HG03442 (cell line): ENCODE measurements at regions not wholly inside any gene's neighbourhood (a gene's known extent, or its start where the extent isn't known, plus 50 kb on each side); places are given as distances from the start of the nearest gene placed in this dataset.

Experiments used
- ATAC-seq: cut with Tn5 transposase; IDR thresholded peaks from one replicate; pipeline ENCODE4 v1.9.1; 2021; ENCODE audit warnings: mild to moderate bottlenecking, moderate library complexity; ENCODE audit not compliant: unreplicated experiment

DNA sequence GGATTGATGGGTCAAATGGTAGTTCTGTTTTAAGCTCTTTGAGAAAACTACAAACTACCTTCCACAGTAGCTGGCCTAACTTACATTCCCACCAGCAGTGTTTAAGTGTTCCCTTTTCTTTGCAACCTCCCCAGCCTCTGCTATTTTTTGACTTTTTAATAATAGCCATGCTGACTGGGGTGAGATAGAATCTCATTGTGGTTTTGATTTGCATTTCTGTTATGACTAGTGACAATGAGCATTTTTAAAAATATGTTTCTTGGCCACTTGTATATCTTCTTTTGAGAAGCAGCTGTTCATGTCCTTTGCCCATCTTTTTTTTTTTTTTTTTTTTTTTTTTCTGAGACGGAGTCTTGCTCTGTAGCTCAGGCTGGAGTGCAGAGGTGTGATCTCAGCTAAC lies 155.2 kb upstream of the BMPER start:
- peak; percentile 94 for ATAC-seq

GRCh38 chr7:33751443-33751842 lies 153.9 kb upstream of the BMPER start:
- no peak for ATAC-seq

DNA sequence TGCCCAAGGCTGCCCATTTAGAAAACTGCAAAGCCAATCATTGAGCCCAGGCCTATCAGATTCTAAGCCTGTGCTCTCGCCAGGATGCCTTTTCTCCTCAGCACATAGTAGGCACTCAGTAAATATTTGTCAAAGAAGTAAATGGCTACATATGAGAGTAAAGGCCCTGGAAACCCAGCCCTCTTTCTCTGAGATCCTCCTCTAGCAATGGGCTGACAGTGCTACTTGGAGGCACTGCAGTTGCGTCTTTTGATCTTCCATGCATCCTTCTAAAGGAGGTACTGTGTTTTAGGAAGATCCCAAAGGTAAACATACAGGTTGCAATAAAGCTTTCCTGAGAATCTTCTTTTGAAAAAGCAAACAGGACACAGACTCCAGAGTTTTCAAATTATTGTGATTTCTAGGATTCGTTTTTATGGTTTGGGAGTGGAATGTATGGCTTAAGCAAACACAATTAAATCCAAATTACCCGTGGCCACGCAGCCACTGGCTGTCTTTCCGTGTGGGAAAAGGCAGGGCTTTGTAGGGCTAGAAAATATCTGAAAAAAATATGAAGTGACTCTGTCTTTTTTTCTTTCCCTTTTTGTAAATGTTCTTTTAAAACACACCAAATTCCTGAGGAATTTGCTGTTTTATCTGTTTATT lies 151.3 kb upstream of the BMPER start:
- no peak for ATAC-seq

DNA sequence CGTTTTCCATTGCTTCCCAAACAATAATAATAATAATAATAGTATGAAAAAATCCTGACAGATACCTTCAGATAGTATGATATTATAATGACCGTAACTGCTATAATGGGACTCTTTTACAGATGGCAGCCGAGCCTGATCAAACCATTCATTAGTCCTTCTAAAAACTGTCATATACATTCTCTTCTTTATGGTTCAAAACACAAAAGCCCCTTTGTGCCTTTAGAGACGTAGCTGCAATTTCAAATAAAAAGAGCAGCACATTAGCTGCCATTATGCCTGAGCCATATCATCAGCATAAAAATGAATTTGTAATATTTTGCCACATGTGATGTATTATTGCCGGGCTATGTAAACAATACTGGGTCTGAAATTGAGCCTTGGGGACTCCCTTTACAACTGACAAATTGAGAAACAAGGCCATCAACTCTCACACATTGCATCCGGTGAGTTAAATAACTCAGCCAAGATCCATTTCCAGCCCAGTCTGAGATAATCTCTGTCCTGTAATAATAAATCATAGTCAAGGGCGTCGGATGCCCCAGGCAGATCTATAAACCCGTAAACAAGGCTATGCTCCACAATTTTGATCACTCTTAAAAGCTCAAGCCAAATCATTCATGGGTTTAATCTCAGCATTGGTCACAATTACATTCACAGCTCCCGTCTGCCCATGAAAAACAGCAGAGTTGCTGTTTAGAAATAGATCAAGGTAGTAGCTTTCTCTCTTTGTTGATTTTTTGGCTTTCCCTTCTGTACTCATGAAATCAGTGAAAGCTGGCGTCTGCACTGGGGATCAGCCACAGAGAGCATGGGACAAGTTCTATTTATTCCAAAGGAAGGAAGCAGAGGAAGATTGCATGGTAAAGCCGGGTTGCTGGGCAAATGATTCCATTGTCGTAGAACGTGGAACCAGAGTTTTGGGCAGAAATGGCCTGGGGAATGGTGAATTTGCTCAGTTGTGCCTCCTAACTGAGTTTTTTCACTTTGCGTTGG lies 150.1 kb upstream of the BMPER start:
- ATAC-seq, result no peak

DNA sequence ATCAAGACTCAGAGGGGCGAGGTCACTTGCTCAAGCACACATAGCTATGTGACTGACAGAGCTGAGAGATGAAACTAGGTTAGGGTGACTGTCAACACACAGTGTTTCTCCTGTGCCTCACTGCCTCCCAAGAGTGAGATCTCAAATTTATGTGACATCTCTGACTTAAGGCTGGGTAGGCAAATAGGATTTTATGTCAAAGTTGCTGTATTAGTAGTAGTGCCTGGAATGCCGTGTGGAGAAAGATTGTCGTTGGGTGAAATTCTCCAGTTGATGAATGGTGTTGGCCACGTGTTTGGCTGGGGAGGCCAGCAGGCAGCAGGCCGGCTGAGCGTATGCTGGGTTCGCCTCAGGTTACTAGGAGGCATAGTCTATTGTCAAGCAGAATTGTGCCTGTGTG lies 148.3 kb upstream of the BMPER start:
- no peak for ATAC-seq

DNA sequence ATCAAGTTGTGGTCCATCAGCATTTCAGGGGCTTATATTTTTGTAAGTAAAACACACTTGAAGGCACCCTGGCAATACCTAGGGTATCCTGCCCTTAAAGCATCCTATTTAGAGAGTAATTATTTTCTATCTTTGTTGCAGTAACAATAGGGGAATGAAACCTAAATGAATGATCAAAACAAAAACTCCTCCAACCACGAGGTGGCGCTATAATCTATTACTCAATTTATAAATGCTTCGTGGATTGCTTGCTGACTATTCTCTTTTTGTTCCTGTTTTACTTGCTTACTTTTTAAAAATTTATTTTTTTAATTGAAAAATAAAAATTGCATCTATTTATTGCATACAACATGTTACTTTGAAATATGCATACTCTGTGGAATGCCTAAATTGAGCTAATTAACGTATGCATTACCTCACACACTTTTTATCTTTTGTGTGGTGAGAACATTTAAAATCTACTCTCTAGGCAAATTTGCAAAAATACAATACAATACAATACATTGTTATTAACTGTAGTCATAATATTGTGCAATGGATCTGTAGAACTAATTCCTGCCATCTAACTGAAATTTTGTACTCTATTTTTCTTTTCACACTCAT lies 147.7 kb upstream of the BMPER start:
- no peak for ATAC-seq

DNA sequence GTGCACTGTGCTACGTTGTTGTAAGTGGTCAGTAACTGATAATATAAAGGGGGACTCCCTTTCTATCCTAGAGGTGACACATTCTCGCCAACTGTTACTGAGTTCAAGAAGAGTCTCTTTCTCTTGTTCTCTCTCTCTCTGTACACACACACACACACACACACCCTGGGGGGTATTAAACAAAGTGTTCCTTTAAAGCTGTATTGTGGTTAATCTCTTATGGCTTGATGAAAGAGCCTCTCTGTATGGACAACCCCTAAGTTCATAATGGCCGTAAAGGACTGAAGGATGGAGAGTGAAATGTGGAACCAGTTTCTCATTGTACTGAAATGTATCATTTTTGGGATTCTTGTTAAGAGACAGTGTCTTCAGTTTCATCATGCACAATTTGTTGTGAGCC lies 145.2 kb upstream of the BMPER start:
- no peak for ATAC-seq

- no peak for ATAC-seq
Observed at GRCh38 chr7:33760834-33761233, 144.5 kb upstream of the BMPER start.

GRCh38 chr7:33761449-33762080 lies 143.8 kb upstream of the BMPER start:
- no peak for ATAC-seq

DNA sequence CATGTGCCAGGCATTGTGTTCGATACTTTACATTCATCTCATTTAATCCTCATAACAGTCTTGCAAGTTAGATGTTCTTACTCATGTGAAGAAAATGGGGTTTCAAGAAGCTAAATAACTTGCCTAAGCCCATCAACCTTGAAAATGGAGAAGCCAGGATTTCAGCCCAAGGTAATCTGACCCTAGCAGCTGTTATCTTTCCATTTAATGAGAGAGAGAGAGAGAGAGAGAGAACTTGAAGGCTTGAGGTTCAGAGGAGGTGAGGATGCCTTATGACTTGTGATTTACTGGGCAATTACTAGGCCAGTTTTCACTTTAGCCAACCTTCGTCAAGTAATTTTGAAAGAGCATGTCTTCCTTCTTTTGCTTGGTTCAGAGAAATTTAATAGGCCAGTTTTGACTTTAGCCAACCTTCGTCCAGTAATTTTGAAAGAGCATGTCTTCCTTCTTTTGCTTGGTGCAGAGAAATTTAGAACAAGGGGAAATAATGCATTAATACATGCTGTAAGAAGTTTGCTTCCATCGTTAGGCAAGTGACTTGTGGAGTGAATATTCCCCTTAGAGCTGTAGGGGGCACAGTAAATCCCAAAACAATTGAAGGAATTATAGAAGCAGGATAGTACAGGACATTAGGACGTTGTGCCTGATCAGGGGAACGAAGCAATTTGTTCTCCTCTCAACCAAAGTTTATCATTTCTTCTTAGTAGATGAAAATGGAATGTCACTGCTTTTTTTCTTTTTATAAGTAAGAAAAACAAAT lies 143.0 kb upstream of the BMPER start:
- no peak for ATAC-seq

DNA sequence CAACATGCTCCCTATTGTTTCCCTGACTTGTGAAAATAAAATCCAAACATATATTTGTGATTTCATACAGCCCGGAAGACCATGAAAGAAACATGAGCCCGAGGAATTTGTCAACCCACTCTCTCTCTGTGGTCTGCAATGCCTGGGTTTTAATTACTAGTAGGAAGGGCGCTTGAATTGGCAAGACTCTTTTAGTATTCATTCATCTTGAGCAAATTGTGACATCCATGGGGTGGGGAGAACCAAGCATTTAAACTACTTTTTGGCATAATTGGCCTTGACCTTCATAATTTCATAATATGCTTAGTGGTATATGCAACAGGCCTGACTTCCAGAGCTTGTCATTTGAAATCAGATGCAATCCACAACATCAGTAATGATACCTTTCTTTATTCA lies 142.4 kb upstream of the BMPER start:
- no peak for ATAC-seq

DNA sequence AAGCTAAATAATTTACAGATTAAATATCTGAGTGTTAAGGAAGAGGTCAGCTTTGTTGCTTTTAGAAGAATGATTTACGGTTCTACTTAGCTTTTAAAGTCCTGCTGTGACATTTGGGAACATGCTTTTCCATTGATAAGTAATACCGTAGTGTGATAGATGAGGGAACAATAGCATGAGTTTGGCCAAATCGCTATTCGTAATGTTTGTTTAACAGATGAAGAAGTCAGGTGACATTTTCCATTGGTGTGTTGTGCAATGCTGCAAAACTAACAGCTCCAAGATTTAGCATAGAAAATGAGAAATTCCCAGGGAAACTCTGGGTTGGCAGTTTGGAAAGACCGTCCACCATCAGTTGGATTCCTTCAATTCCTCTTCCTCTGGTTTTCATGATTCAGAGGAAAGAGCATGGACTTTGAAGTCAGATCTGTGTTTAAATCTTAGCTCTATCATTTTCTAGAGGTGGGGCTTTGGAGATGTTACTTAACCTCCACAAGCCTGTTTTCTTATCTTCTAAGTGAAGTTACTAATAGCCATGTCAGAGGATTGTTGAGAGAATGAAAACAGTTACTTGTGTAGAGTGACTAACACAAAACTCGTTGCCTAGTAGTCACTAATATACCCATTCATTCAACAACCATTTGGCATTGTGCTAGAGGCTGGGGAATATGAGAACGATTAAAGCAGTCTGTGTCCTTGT lies 140.4 kb upstream of the BMPER start:
- ATAC-seq, result no peak

DNA sequence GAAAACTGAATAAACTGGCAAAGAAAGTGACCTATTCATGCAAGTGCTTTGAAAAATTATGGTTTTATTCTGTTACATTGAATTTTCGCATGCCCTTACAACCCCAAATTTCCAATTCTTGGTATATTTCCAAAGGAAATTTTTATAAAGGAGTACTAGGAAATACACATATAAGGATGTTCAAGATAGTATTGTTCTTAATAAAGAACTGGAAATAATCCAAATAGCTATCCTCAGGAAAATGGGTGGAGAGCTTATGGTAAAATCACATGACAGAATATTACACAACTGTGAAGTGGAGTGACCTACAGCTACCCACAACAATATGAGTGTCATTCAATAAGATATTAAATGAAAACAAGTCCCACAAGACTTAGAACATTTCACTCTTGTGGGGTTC lies 138.9 kb upstream of the BMPER start:
- ATAC-seq, result no peak

- ATAC-seq, result no peak
Observed at GRCh38 chr7:33769930-33770329, 135.4 kb upstream of the BMPER start.

DNA sequence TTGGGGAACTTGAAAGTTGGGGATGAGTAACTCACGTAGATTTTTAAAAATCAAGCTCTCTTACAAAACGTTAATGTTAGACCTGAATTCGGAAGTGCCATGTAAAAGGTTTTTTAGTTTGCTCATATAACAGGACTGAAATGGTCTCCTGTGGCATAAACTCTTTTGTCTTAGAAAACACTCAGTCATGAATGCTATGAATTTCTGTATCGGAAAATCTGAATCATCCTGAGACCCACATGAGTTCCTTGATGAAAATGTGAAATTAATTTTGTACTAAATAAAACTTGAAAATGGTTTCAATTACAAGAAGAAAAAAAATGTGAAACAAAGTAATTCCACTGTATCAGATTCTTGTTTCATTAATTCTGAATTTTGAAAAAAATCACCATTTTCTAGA lies 134.8 kb upstream of the BMPER start:
- no peak for ATAC-seq

- ATAC-seq, result no peak
Observed at GRCh38 chr7:33771422-33771821, 133.9 kb upstream of the BMPER start.

GRCh38 chr7:33773053-33773452 lies 132.3 kb upstream of the BMPER start:
- ATAC-seq, result no peak

DNA sequence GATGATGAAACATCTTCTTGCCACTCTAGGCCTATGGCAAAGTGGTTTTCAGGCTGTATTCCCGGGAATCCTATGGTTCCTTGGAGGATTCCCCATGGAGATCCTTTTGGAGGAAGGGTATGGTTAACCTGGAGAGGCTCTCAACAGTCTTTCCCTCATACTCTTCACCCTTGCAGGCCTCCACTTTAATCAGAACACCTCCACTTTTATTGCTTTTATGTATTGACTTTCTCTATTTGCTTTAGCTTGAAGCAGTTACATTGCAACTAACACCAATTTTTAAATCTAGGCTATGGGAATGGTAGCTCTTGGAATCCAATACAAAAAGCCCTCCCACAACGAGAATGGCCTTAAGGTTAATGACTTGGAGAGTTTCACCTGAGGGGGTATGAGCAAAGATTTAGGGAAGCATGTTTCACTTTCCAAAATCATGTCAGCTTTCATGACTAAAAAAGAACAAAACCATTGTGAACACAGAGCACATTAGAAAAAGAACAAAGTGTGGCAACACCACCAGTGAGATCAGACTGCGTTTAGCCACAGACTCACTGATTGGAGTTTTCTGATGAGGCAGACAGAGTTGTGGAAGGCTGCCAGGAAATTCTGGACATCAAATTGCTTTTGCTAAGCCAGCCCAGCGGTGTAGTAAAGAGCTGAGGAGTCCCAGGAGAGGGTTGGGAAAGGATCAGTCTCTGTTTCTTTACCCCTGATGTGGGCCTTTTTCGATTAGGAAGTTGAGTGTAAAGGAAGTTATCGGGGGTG lies 130.4 kb upstream of the BMPER start:
- no peak for ATAC-seq

DNA sequence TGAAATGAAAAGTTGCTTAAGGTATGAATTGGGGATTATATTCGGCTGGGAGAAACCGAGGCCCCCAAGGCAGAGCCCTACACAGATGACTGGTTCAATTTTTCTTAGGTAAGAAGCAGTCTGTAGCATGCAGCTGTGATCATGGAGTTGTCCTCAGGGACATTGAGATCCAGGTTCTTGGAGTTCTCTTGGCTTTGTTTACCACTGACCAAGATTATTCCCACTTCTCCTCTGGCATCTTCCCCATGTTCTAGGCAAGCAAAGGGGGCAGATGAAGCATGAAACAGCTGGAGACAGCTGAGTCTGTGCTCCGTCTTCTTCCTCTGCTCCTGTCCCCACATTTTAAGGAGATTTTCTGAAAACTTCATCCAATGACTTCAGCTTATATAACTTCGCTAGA lies 129.5 kb upstream of the BMPER start:
- no peak for ATAC-seq
